ENCODE measurements at regions not wholly inside any gene's neighbourhood (a gene's known extent, or its start where the extent isn't known, plus 50 kb on each side); places are given as distances from the start of the nearest gene placed in this dataset.

GRCh38 chr2:8121826-8122513, 559.9 kb upstream of the ID2 start (continued):
- TF ChIP-seq ZBTB40 (IDR thresholded peaks at IDR 0.05) (no peak), ZBTB40 (CRISPR knock-in tag; IDR thresholded peaks at IDR 0.05) (no peak), ZNF561 (CRISPR knock-in tag; conservative IDR thresholded peaks at IDR 0.05) (no peak), THAP12 (CRISPR knock-in tag; IDR thresholded peaks at IDR 0.05) (no peak)

Data from K562 (cell line).